ENCODE measurements at regions not wholly inside any gene's neighbourhood (a gene's known extent, or its start where the extent isn't known, plus 50 kb on each side); places are given as distances from the start of the nearest gene placed in this dataset.
"Not testable (repeated sequence)": the region's sequence is repeated elsewhere in the genome, so short reads cannot be mapped to it uniquely, and the experiment has no call there.

GRCh38 chr17:65360961-65361552 is 200.4 kb downstream of the AXIN2 start:
- DNase-seq: no peak

DNA sequence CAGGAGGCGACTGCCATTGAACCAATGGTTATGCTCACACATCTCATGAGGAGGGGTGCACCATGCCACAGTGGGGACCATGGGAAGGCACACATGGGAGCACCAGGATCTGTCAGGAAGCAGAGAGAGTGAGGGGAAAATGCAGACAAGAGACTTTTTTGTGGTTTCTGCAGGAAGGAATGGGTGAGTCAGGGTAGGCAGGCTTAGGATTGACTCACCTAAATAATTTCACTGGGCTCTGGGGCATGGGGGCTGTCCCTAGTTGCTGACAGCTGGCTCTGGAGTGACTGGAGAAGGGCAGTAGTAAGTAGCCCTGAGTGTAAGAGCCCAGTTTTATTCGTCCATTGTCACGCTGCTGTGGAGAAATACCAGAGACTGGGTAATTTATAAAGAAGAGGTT is 202.4 kb downstream of the AXIN2 start:
- DNase-seq: no peak

DNA sequence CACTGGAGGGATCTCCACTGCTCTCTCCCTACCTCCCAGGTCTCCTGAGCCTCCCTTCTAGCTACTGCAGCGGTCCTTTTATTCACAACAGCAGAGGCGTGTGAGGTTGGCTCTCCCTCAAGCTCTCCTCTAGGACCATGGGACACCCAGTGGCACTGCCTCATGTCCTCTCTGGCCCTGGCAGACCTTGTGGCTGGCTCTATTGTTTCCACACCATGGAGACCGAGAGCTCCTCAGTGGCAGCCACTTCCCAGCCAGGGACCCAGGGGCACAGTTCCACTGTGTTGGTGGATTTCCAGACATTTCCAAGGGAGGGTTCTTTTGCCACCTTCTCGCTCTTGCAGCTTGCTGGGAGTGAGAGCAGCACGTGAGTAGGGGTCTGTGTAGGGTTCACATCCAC is 204.9 kb downstream of the AXIN2 start:
- no peak for DNase-seq

DNA sequence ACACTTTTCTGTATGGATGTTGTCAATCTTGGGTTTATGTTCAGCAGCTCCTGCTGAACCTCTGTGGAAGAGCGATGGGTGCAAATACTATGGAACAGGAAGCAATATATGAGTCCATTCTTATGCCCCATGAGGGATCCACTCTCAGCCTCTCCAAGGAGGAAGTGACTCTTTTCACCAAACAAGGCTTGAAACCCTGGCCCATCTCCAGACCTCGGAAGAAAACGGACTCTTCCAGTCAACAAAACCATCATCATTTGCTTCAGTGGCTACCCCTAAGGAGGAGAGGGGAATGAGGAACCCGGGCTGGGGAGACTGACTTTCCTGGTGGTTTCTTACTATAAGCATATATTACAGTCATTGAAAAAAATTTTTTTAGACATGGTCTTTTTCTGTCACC is 206.2 kb downstream of the AXIN2 start:
- DNase-seq: no peak

- DNase-seq: no peak
These were observed 211.5 kb downstream of the AXIN2 start for GRCh38 chr17:65349916-65350315.

- no peak for DNase-seq
These were observed 209.0 kb downstream of the RGS9 start for GRCh38 chr17:65346166-65346565.

- peak; percentile 17 to 23 for DNase-seq
These were observed 208.3 kb downstream of the RGS9 start for GRCh38 chr17:65345261-65346005.

GRCh38 chr17:65340401-65340800 is 203.2 kb downstream of the RGS9 start:
- DNase-seq: no peak

GRCh38 chr17:65334406-65334805 is 197.2 kb downstream of the RGS9 start:
- DNase-seq: no peak

- no peak for DNase-seq
These were observed 195.6 kb downstream of the RGS9 start for GRCh38 chr17:65332779-65333178.

GRCh38 chr17:65332375-65332774 is 195.2 kb downstream of the RGS9 start:
- no peak for DNase-seq

DNA sequence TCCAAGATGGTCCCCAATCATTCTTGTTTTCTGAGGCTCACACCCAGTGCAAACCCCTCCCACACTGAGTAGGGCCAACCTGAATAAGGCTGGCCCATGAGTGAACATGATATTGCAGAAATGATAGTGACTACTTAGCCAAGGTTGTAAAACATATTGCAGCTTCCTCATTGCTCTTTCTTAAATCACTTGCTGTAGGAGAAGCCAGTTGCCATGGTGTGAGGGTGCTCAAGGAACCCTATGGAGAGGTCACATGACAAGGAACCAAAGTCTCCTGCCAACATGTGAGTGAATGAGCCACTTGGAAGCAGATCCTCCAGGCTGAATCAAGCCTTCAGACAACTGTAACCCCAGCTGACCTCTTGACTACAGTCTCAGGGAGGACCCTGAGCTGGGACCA is 191.4 kb downstream of the RGS9 start:
- DNase-seq: no peak

DNA sequence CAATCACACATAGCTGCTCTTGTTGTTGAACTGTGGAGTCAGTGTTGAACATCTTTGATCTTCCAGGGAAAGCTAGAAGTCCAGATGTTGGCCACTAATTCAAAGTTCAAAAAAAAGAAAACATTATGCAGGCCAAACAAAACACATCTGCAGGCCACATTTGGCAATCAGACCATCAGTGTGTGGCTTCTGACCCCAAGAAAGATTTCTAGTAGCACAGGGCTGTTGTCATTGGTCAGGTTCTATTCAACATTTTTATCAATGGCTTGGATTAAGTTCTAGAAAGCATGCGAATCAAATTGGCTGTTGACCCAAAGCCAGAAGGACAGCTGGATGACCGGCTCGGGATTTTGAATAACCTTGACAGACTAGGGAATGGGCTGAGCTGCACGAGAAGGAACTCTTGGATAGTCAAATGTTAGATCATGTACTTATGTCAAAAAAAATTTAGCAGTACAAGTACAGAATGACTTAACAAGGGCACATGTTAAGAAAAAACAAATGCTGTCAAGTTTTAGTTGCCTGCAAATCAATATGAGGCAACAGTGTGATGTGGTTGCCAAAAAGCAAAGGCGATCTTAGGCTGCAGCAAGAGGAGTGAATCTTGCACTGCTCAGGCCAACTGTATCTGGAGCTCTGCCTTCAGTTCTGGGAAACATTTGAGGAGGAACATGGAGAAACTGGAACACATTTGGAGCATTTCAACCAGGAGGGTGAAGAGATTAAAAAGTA is 187.6 kb downstream of the RGS9 start:
- DNase-seq: no peak

- DNase-seq: no peak
These were observed 185.9 kb downstream of the RGS9 start for GRCh38 chr17:65323049-65323448.

DNA sequence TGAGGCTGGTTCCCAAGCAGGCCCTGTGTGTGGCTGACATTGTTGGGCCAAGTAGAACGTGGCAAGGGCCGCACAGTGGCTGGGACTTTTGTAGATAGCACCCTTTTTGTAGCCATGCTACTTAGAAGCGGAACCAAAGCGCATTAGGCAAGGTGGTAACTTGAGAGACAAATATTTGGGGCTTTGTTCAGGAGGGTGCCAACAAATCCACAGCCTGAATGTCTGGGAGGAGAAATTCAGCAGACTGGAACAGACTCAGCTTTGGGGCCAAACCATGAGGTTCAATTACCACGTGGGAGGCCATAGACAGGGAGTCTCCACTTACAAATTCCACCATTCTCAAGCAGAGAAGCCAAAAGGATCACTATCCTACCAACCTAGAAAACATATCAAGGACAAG is 183.7 kb downstream of the RGS9 start:
- no peak for DNase-seq

GRCh38 chr17:65314212-65314611 is 177.0 kb downstream of the RGS9 start:
- no peak for DNase-seq

DNA sequence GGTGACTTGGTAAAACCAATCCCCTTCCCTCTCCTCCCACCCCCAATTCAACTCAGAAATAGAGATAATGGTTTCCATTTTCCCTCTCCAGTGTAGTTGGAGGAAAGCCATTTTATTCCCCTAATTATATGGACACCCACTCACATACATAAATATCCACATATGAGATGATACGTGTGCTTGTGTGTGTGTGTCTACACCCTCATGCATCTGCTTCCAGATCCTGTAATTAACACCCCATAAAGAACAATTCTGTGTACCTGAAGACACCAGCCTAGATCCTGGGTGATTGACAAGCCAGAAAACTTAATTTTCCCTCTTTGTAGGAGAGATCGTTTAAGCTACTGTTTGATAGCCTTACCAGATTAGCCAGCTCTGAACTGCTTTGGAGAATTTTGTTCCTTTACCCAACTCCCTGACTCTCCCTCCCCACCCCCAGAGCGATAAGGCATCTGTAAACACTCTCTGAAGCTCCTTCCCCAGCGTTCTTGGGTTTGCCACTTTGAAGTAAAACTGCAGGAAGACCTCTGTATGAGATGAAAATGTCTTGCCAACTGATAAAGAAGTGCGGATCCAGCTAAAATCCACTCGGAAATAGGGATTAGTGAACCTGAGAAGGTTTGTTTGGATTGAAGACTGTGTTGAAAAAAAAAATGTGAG is 175.7 kb downstream of the RGS9 start:
- DNase-seq: no peak

- no peak for DNase-seq
These were observed 174.1 kb downstream of the RGS9 start for GRCh38 chr17:65311261-65311660.

DNA sequence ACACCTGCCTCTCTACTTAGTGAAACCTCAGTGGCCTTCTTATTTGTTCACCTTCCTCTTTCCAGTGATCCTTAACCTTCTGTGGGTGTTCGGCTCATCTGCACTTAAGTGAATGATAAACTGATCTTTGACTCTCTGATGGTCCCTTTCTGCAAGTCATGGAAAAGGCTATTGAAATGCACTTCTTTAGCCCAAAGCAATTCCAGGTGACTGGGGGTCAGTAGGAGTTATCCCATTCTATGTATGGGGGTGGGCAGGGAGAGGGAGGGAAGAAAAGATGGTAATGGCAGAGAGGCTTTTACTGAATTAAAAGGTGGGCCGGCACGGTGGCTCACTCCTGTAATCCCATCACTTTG is 170.8 kb downstream of the RGS9 start:
- no peak for DNase-seq

GRCh38 chr17:65307081-65307960 is 170.2 kb downstream of the RGS9 start:
- DNase-seq: no peak

DNA sequence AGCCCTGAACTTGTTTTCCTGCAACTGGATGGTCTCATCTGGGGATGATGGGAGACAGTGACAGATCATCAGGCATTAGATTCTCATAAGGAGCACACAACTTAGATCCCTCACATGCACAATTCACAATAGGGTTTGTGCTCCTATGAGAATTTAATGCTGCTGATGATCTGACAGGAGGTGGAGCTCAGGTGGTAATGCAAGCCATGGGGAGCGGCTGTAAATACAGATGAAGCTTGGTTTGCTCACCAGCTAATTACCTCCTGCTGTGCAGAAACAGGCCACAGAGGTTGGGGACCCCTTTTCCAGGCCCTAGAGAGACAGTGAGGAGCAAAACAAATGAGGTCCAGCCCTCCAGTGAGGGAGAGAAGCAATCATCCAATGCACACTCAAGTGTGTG is 168.6 kb downstream of the RGS9 start:
- DNase-seq: no peak

DNA sequence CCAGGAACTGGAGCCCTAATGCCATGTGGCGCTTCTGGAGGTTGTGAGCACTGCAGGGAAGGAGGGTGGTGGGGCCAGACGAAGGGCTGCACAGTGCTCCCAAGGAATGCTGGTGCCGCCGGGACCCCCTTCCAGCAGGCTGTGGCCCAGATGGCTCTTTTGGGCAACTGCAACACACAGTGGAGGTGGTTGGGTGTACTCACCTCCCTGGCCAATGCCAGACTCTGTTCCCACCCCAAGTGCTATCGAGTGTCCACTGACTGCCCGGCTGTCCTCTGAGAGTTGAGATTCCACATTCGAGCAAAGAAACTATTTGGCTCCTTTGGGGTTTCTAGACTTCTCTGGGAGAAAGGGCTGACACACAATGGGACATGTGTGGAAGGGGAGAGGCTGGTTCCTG is 167.9 kb downstream of the RGS9 start:
- DNase-seq: no peak

- DNase-seq: not testable (repeated sequence)
These were observed 164.7 kb downstream of the RGS9 start for GRCh38 chr17:65301882-65302281.

Measured in activated CD4-positive, alpha-beta T cell treated with anti-CD3 and anti-CD28 coated beads, Interleukin-2, amount 50 U/mL, for 4 hours (primary cell).